Esophagus muscularis mucosa (tissue), 3 donors: ENCODE measurements at regions not wholly inside any gene's neighbourhood (a gene's known extent, or its start where the extent isn't known, plus 50 kb on each side); places are given as distances from the start of the nearest gene placed in this dataset.

Experiments
- CTCF ChIP-seq, 3 experiments: fragments of 200-600 bp in 2 of 3; fragments of 450-650 bp in 1 of 3; sonication (generic) in 2 of 3; IDR thresholded peaks; one replicate each; pipeline ENCODE4 v1.5.1; 2017 to 2019; ENCODE audit warnings: antibody characterized with exemption in 3 of 3, mild to moderate bottlenecking in 2 of 3, moderate library complexity in 1 of 3
- POLR2AphosphoS5 ChIP-seq, 2 donors: sonication (generic); formaldehyde crosslinking; IDR thresholded peaks; one replicate each; pipeline ENCODE4 v1.6.1; 2017; ENCODE audit warnings: antibody characterized with exemption in 2 of 2

GRCh38 chr7:8809320-8809719, 375.9 kb downstream of the NXPH1 start:
- no peak for TF ChIP-seq POLR2AphosphoS5 (IDR thresholded peaks at IDR 0.05)
- no peak for TF ChIP-seq CTCF (IDR thresholded peaks at IDR 0.05)
